ENCODE measurements at regions not wholly inside any gene's neighbourhood (a gene's known extent, or its start where the extent isn't known, plus 50 kb on each side); places are given as distances from the start of the nearest gene placed in this dataset.

DNA sequence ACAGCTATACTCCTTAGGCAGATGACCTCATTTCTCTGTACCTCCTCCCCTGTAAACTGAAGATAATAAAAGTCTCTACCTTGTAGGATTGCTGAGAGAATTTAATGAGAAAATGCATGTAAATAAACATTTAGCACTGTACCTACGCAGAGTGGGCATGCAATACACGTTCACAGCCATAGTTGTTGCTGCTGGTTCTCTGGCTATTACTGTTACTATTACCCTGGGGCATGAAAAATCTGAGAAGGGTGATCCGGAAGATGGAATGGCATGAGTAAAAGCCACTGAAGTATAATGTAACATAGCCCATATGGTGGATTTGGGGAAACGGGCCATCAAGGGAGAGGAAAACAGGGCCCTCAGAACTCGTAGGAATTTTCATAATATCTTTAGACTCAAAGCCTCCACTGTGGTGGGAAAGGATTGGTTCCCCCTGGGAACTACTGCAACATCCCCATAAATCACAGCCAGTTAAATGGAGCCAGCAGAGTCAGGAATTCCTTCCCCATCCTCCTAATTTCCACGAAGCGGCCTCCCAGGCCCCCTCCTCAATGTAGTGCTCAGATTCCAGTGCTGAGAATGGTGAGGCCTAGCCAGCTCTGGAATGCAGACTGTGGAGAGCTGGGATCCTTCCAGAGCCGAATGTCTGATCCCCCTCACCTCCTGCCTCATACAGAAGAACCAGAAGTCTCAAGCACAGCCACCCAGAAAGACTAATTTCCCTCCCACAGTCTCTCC, 205.3 kb downstream of the MN1 start:
- no peak for DNase-seq (ENCODE audit: low spot score)
- no peaks in the 10 kb centered on the region for H3K36me3 ChIP-seq
- H3K4me3 ChIP-seq: no peak overlapping the region
- peaks cover 0 to 4% of the 10 kb centered on the region in 2 donors for H3K4me1 ChIP-seq
- TF ChIP-seq CTCF (IDR thresholded peaks at IDR 0.05): no peak
- no peaks in the 10 kb centered on the region for H3K27me3 ChIP-seq
- H3K27ac ChIP-seq: no peak overlapping the region
- H3K9me3 ChIP-seq: no peaks in the 10 kb centered on the region

- H3K27ac ChIP-seq: no peak overlapping the region
- TF ChIP-seq CTCF (IDR thresholded peaks at IDR 0.05): no peak
- no peaks in the 10 kb centered on the region for H3K36me3 ChIP-seq
- no peak for DNase-seq (ENCODE audit: low spot score)
- H3K27me3 ChIP-seq: no peaks in the 10 kb centered on the region
- H3K4me1 ChIP-seq: no peaks in the 10 kb centered on the region
- no peaks in the 10 kb centered on the region for H3K9me3 ChIP-seq
- H3K4me3 ChIP-seq: no peak overlapping the region
Measured at GRCh38 chr22:27597703-27598444, 203.7 kb downstream of the MN1 start.

- H3K4me1 ChIP-seq: no peaks in the 10 kb centered on the region
- no peak for TF ChIP-seq CTCF (IDR thresholded peaks at IDR 0.05)
- DNase-seq (ENCODE audit: low spot score): no peak
Measured at GRCh38 chr22:27598792-27599191, 202.8 kb downstream of the MN1 start.

DNA sequence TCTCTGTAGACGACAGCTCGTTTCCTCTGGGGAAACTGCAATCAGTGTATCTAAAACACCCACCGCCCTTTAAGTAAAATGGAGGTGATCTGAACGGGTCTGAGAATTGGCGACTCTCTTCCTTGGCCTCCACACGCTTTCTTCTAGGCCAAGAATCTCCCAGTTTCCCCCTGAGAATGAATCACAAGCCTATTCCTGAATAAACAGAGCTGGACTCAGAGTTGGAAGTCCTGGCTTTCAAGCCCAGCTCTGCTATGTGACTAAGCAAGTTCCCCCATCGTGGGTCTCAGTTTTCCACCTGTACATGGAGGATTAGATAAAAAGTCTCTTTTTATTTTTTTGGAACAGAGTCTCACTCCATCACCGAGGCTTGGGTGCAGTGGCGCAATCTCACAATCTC, 200.4 kb downstream of the MN1 start:
- H3K4me1 ChIP-seq: no peaks in the 10 kb centered on the region
- no peaks in the 10 kb centered on the region for H3K9me3 ChIP-seq
- no peak overlapping the region for H3K4me3 ChIP-seq
- H3K27ac ChIP-seq: no peak overlapping the region
- H3K36me3 ChIP-seq: no peaks in the 10 kb centered on the region
- no peak for DNase-seq (ENCODE audit: low spot score)
- H3K27me3 ChIP-seq: no peaks in the 10 kb centered on the region
- no peak for TF ChIP-seq CTCF (IDR thresholded peaks at IDR 0.05)

More at GRCh38 chr22:27598792-27599191, 202.8 kb downstream of the MN1 start:
- H3K36me3 ChIP-seq: no peaks in the 10 kb centered on the region
- no peaks in the 10 kb centered on the region for H3K27me3 ChIP-seq
- H3K9me3 ChIP-seq: no peaks in the 10 kb centered on the region
- H3K4me3 ChIP-seq: no peak overlapping the region
- no peak overlapping the region for H3K27ac ChIP-seq

DNA sequence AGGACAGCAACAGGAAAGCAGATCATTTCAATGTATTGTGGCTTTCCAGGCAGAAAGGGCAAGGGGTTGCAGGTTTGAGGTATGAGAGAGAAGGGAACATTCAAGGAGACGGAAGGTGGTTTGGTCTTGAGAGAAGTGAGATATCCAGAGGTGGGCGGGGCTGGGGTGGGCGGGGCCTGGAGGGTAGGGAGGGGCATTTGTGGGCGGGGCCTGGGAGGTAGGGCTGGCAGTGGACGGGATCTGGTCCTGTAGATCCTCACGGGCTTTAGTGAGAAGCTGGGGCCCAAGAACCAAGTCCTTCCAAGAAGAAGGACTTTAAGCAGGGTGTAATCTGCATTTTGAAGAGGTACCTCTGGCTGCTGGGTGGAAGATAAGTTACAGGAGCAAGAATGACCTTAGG, 199.2 kb downstream of the MN1 start:
- H3K4me3 ChIP-seq: no peak overlapping the region
- H3K9me3 ChIP-seq: no peaks in the 10 kb centered on the region
- TF ChIP-seq CTCF (IDR thresholded peaks at IDR 0.05): no peak

More for the DNA sequence above, 199.2 kb downstream of the MN1 start:
- Histone ChIP-seq H3K36me3 (no peaks in the 10 kb centered on the region), H3K4me1 (no peaks in the 10 kb centered on the region), H3K27ac (no peak overlapping the region), H3K27me3 (no peaks in the 10 kb centered on the region)
- DNase-seq (ENCODE audit: low spot score): no peak

Data from right atrium auricular region (tissue), 2 donors.